Testis (tissue), 2 donors: ENCODE measurements at regions not wholly inside any gene's neighbourhood (a gene's known extent, or its start where the extent isn't known, plus 50 kb on each side); places are given as distances from the start of the nearest gene placed in this dataset.

Source experiments
- CTCF ChIP-seq, 3 experiments: fragments of 450-650 bp in 2 of 3; fragments of 200-600 bp in 1 of 3; sonication (generic) in 1 of 3; IDR thresholded peaks; one replicate each; pipeline ENCODE4 v1.5.1; 2016 to 2019; ENCODE audit warnings: antibody characterized with exemption in 3 of 3, mild to moderate bottlenecking in 2 of 3, moderate library complexity in 1 of 3
- POLR2A ChIP-seq: fragments of 450-650 bp; IDR thresholded peaks from one replicate; pipeline ENCODE4 v1.6.1; 2017; ENCODE audit warnings: antibody characterized with exemption, mild to moderate bottlenecking, moderate library complexity

- TF ChIP-seq CTCF (IDR thresholded peaks at IDR 0.05) = no peak
- TF ChIP-seq POLR2A = no peak
Measured at GRCh38 chr9:115632391-115632790, 514.4 kb upstream of the TNC start.
